Frontal cortex (tissue), 3 donors: ENCODE measurements at regions not wholly inside any gene's neighbourhood (a gene's known extent, or its start where the extent isn't known, plus 50 kb on each side); places are given as distances from the start of the nearest gene placed in this dataset.
"Not testable (repeated sequence)": the region's sequence is repeated elsewhere in the genome, so short reads cannot be mapped to it uniquely, and the experiment has no call there.

Experiments used
- DNase-seq, 2 donors: peaks; one replicate each; pipeline ENCODE4 v3.0.0; 2012; ENCODE audit warnings: low spot score in 2 of 2
- FAIRE-seq: peaks from 2 replicates; lab custom pipeline; 2012; peaks lifted over from hg19 to GRCh38; lab: Jason Lieb, UNC
- donor health status: control.
- donor health status: control.
- donor health status: control.

GRCh38 chr2:111413950-111414349 is 293.2 kb downstream of the BCL2L11 start:
- not testable (repeated sequence) for DNase-seq, FAIRE-seq

- FAIRE-seq = not testable (repeated sequence)
- peak in 1 of 2 donors; percentile 0 for DNase-seq
Observed at GRCh38 chr2:111415765-111416743, 295.3 kb downstream of the BCL2L11 start.

- FAIRE-seq, DNase-seq: not testable (repeated sequence)
Observed at GRCh38 chr2:111417026-111417425, 296.3 kb downstream of the BCL2L11 start.

- not testable (repeated sequence) for FAIRE-seq, DNase-seq
Observed at GRCh38 chr2:111418091-111418875, 297.6 kb downstream of the BCL2L11 start.

GRCh38 chr2:111420074-111420473 is 299.4 kb downstream of the BCL2L11 start:
- not testable (repeated sequence) for FAIRE-seq, DNase-seq

- not testable (repeated sequence) for FAIRE-seq
- DNase-seq = peak in 1 of 2 donors; percentile 0
Observed at GRCh38 chr2:111420835-111421234, 300.1 kb downstream of the BCL2L11 start.

GRCh38 chr2:111421949-111422348 is 301.2 kb downstream of the BCL2L11 start:
- DNase-seq, FAIRE-seq: not testable (repeated sequence)

- DNase-seq = peak in 1 of 2 donors; percentile 0
- not testable (repeated sequence) for FAIRE-seq
Observed at GRCh38 chr2:111422562-111422961, 301.8 kb downstream of the BCL2L11 start.

- DNase-seq, FAIRE-seq: not testable (repeated sequence)
Observed at GRCh38 chr2:111423184-111423583, 302.5 kb downstream of the BCL2L11 start.

- not testable (repeated sequence) for DNase-seq, FAIRE-seq
Observed at GRCh38 chr2:111424176-111424575, 303.5 kb downstream of the BCL2L11 start.

GRCh38 chr2:111424851-111425309 is 304.2 kb downstream of the BCL2L11 start:
- FAIRE-seq, DNase-seq: not testable (repeated sequence)

- not testable (repeated sequence) for FAIRE-seq, DNase-seq
Observed at GRCh38 chr2:111425789-111426201, 305.1 kb downstream of the BCL2L11 start.

- not testable (repeated sequence) for DNase-seq, FAIRE-seq
Observed at GRCh38 chr2:111427346-111427745, 306.6 kb downstream of the BCL2L11 start.

- not testable (repeated sequence) for FAIRE-seq, DNase-seq
Observed at GRCh38 chr2:111428915-111429314, 308.2 kb downstream of the BCL2L11 start.

- not testable (repeated sequence) for DNase-seq, FAIRE-seq
Observed at GRCh38 chr2:111429353-111429752, 308.6 kb downstream of the BCL2L11 start.

GRCh38 chr2:111430817-111431661 is 310.3 kb downstream of the BCL2L11 start:
- not testable (repeated sequence) for FAIRE-seq, DNase-seq

- DNase-seq, FAIRE-seq: not testable (repeated sequence)
Observed at GRCh38 chr2:111432423-111432822, 311.7 kb downstream of the BCL2L11 start.

- FAIRE-seq, DNase-seq: not testable (repeated sequence)
Observed at GRCh38 chr2:111432916-111433499, 312.3 kb downstream of the BCL2L11 start.
